ENCODE measurements at regions not wholly inside any gene's neighbourhood (a gene's known extent, or its start where the extent isn't known, plus 50 kb on each side); places are given as distances from the start of the nearest gene placed in this dataset.

- DNase-seq (ENCODE audit: low read depth, low spot score): no peak
Observed at GRCh38 chr6:145370559-145370958, 364.8 kb downstream of the EPM2A start.

- no peak for DNase-seq (ENCODE audit: low read depth, low spot score)
Observed at GRCh38 chr6:145372671-145373151, 362.6 kb downstream of the EPM2A start.

- DNase-seq (ENCODE audit: low read depth, low spot score): no peak
Observed at GRCh38 chr6:145373826-145374225, 361.5 kb downstream of the EPM2A start.

- DNase-seq (ENCODE audit: low read depth, low spot score): no peak
Observed at GRCh38 chr6:145374570-145374969, 360.8 kb downstream of the EPM2A start.

GRCh38 chr6:145375502-145375901, 359.8 kb downstream of the EPM2A start:
- DNase-seq (ENCODE audit: low read depth, low spot score): no peak

- no peak for DNase-seq (ENCODE audit: low read depth, low spot score)
Observed at GRCh38 chr6:145380186-145380585, 355.1 kb downstream of the EPM2A start.

- DNase-seq (ENCODE audit: low read depth, low spot score): no peak
Observed at GRCh38 chr6:145381941-145382340, 353.4 kb downstream of the EPM2A start.

- no peak for DNase-seq (ENCODE audit: low read depth, low spot score)
Observed at GRCh38 chr6:145383428-145383827, 351.9 kb downstream of the EPM2A start.

GRCh38 chr6:145384503-145384902, 350.8 kb downstream of the EPM2A start:
- no peak for DNase-seq (ENCODE audit: low read depth, low spot score)

GRCh38 chr6:145396499-145396898, 338.8 kb downstream of the EPM2A start:
- no peak for DNase-seq (ENCODE audit: low read depth, low spot score)

GRCh38 chr6:145400508-145400907, 334.8 kb downstream of the EPM2A start:
- no peak for DNase-seq (ENCODE audit: low read depth, low spot score)

GRCh38 chr6:145405006-145405551, 330.2 kb downstream of the EPM2A start:
- DNase-seq (ENCODE audit: low read depth, low spot score): no peak

- no peak for DNase-seq (ENCODE audit: low read depth, low spot score)
Observed at GRCh38 chr6:145406783-145407182, 328.5 kb downstream of the EPM2A start.

GRCh38 chr6:145415616-145416015, 319.7 kb downstream of the EPM2A start:
- DNase-seq (ENCODE audit: low read depth, low spot score): no peak

GRCh38 chr6:145420599-145420998, 314.7 kb downstream of the EPM2A start:
- DNase-seq (ENCODE audit: low read depth, low spot score): no peak

GRCh38 chr6:145423936-145424335, 311.4 kb downstream of the EPM2A start:
- DNase-seq (ENCODE audit: low read depth, low spot score): no peak

- DNase-seq (ENCODE audit: low read depth, low spot score): no peak
Observed at GRCh38 chr6:145427232-145427631, 308.1 kb downstream of the EPM2A start.

- DNase-seq (ENCODE audit: low read depth, low spot score): no peak
Observed at GRCh38 chr6:145428706-145429105, 306.6 kb downstream of the EPM2A start.

- no peak for DNase-seq (ENCODE audit: low read depth, low spot score)
Observed at GRCh38 chr6:145442110-145442509, 293.2 kb downstream of the EPM2A start.

- no peak for DNase-seq (ENCODE audit: low read depth, low spot score)
Observed at GRCh38 chr6:145445674-145446073, 289.6 kb downstream of the EPM2A start.

- no peak for DNase-seq (ENCODE audit: low read depth, low spot score)
Observed at GRCh38 chr6:145451029-145451428, 284.3 kb downstream of the EPM2A start.

GRCh38 chr6:145453376-145453775, 281.9 kb downstream of the EPM2A start:
- no peak for DNase-seq (ENCODE audit: low read depth, low spot score)

GRCh38 chr6:145454006-145454405, 281.3 kb downstream of the EPM2A start:
- no peak for DNase-seq (ENCODE audit: low read depth, low spot score)

GRCh38 chr6:145457556-145457955, 277.8 kb downstream of the EPM2A start:
- no peak for DNase-seq (ENCODE audit: low read depth, low spot score)

Measured in iPS DF 19.7 (cell line).